Lower lobe of right lung (tissue), 2 donors: ENCODE measurements at regions not wholly inside any gene's neighbourhood (a gene's known extent, or its start where the extent isn't known, plus 50 kb on each side); places are given as distances from the start of the nearest gene placed in this dataset.
A peak's percentile ranks its signal among the peaks of the same experiment; 100 is the strongest.

Experiments used
- ATAC-seq, 2 donors: fragments of 200-7000 bp; cut with Tn5 transposase; one replicate each; pipeline ENCODE4 v1.9.1; 2020 to 2022; ENCODE audit warnings: mild to moderate bottlenecking in 2 of 2, moderate library complexity in 2 of 2
- DNase-seq: peaks from one replicate; pipeline ENCODE4 v3.0.0-alpha.2; 2020
- H3K27ac ChIP-seq: fragments of 200-600 bp; one replicate; pipeline ENCODE4 v1.8.0; 2022
- H3K27me3 ChIP-seq: fragments of 200-600 bp; one replicate; pipeline ENCODE4 v1.8.0; 2022; ENCODE audit warnings: low read depth
- H3K36me3 ChIP-seq: fragments of 200-600 bp; one replicate; pipeline ENCODE4 v1.8.0; 2022; ENCODE audit warnings: mild to moderate bottlenecking
- H3K4me1 ChIP-seq: fragments of 200-600 bp; one replicate; pipeline ENCODE4 v1.8.0; 2022
- H3K4me3 ChIP-seq: fragments of 200-600 bp; one replicate; pipeline ENCODE4 v1.8.0; 2022; ENCODE audit warnings: mild to moderate bottlenecking
- H3K9me3 ChIP-seq: fragments of 200-600 bp; one replicate; pipeline ENCODE4 v1.8.0; 2022
- intact Hi-C: fragments of 100-400 bp; cut with DNase I; formaldehyde crosslinking; loops from one replicate; pipeline ENCODE4 v1.11.0; 2022
- TF ChIP-seq, protein P1 (sequence below): fragments of 200-600 bp; IDR thresholded peaks from one replicate; pipeline ENCODE4 v1.8.0; 2022; ENCODE audit warnings: antibody characterized with exemption, mild to moderate bottlenecking
- donor health status: DM: no; HTN: yes; CAD: no; lungs with severe emphysema.

DNA sequence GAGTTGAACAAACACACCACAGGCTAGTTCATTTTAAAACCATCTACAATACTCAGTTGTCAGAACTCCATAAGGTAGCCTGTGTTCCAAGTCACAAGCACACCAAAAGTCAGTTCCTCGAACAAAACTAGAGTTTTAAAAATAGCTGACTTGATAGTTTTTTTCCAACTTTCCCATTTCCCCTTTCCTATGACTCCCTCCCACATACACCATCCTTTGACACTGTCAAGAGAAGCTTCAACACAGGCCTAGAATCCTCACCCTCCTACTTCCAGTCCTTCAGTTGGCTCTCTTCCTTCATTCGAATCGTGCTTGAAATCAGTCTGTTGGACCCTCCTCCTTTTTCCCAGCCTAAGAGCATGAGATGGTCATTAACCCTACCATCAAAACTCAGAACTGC, 105.7 kb upstream of the AKIP1 start:
- Histone ChIP-seq H3K27ac (peak overlapping the region; percentile 31), H3K36me3 (no peaks in the 10 kb centered on the region), H3K27me3 (no peaks in the 10 kb centered on the region), H3K4me3 (no peak overlapping the region), H3K9me3 (no peaks in the 10 kb centered on the region), H3K4me1 (peaks cover 88% of the 10 kb centered on the region)
- intact Hi-C loops = no loop called here
- TF ChIP-seq, protein P1, sequence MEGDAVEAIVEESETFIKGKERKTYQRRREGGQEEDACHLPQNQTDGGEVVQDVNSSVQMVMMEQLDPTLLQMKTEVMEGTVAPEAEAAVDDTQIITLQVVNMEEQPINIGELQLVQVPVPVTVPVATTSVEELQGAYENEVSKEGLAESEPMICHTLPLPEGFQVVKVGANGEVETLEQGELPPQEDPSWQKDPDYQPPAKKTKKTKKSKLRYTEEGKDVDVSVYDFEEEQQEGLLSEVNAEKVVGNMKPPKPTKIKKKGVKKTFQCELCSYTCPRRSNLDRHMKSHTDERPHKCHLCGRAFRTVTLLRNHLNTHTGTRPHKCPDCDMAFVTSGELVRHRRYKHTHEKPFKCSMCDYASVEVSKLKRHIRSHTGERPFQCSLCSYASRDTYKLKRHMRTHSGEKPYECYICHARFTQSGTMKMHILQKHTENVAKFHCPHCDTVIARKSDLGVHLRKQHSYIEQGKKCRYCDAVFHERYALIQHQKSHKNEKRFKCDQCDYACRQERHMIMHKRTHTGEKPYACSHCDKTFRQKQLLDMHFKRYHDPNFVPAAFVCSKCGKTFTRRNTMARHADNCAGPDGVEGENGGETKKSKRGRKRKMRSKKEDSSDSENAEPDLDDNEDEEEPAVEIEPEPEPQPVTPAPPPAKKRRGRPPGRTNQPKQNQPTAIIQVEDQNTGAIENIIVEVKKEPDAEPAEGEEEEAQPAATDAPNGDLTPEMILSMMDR = no peak
- DNase-seq = no peak
- ATAC-seq = no peak

DNA sequence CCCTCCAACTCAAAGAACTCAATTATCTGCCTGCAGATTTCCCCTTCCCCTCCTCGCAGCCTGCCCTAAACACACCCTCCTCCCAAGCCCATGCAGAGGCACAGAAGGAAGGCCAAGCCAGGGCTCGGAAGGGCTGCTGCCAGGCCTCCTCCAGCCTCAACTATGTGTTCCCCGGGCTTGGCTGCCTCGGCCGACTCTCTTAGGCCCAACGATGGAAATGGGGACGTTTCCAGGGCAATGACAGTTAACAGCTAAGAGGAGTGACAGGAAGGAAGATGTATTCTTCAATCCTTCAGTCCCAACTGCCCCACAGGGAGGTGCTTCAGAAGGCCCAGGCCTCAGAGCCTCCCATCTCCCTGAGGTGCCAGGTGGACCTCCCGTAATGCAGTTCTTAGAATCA, 104.0 kb upstream of the AKIP1 start:
- H3K27me3 ChIP-seq = no peaks in the 10 kb centered on the region
- peaks cover 87% of the 10 kb centered on the region for H3K4me1 ChIP-seq
- peak overlapping the region; percentile 89 for H3K27ac ChIP-seq
- DNase-seq (no peak), ATAC-seq (no peak)
- intact Hi-C loops = no loop called here
- no peak overlapping the region for H3K4me3 ChIP-seq
- TF ChIP-seq, protein P1 = no peak
- no peaks in the 10 kb centered on the region for H3K9me3 ChIP-seq
- H3K36me3 ChIP-seq = no peaks in the 10 kb centered on the region

DNA sequence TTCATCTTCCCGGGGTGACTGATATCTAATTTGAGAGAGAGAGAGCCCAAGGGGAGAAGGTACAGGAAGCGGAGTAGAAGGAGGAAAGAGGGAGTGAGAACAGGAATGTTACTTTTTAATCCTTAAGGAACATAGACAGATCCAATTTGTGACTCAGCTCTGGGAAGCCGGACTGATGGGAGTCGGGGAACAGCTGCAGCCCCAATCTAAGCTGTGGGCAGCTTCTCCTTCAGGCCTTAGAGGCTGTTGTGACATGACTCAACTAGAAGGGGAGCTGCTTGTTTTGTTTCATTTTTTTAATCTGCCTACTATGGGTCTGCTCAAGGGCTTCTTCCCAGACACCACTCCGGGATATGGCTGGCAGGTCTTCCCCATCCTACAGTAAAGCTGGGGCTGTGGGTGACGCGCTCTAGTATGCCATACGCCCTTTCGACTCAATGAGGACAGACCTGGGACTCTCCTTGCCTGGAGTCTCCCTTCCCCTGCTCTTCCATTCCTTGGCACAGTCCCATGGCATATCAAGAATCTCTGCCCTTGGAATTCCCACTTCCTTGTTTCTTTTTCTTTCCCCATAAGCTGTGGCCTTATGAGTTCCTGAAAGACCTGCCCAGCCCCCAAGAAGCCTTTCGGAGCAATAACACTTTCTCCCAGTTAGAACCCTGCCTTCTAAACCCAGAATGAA, 103.3 kb upstream of the AKIP1 start:
- ATAC-seq (peak; percentile 2 to 9), DNase-seq (no peak)
- intact Hi-C loops = no loop called here
- Histone ChIP-seq H3K27me3 (no peaks in the 10 kb centered on the region), H3K4me3 (peak overlapping the region; percentile 61), H3K36me3 (no peaks in the 10 kb centered on the region), H3K4me1 (peaks cover 87% of the 10 kb centered on the region), H3K9me3 (no peaks in the 10 kb centered on the region), H3K27ac (peak overlapping the region; percentile 89)
- TF ChIP-seq, protein P1 = no peak

DNA sequence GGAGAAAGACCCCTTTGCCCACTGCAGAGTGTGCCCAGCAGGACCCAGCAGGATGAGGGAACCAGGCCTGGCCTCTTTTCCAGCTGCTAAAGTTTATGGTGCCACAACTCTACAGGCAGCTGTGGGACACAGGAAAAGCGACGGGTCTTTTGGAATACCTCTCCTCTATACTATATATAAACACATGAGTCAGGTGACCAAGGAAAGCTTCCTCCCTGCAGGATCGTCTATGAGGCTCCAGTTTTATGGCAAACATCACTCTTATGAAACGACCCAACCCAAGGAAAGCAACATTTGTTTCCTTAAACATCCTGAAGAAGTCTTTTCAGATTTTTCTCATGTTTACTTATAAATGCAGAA, 102.8 kb upstream of the AKIP1 start:
- DNase-seq (no peak), ATAC-seq (no peak)
- Histone ChIP-seq H3K36me3 (no peaks in the 10 kb centered on the region), H3K9me3 (no peaks in the 10 kb centered on the region), H3K27me3 (no peaks in the 10 kb centered on the region), H3K4me3 (peak overlapping the region; percentile 61), H3K27ac (peak overlapping the region; percentile 89), H3K4me1 (peaks cover 87% of the 10 kb centered on the region)
- TF ChIP-seq, protein P1 = no peak
- intact Hi-C loops = no loop called here

DNA sequence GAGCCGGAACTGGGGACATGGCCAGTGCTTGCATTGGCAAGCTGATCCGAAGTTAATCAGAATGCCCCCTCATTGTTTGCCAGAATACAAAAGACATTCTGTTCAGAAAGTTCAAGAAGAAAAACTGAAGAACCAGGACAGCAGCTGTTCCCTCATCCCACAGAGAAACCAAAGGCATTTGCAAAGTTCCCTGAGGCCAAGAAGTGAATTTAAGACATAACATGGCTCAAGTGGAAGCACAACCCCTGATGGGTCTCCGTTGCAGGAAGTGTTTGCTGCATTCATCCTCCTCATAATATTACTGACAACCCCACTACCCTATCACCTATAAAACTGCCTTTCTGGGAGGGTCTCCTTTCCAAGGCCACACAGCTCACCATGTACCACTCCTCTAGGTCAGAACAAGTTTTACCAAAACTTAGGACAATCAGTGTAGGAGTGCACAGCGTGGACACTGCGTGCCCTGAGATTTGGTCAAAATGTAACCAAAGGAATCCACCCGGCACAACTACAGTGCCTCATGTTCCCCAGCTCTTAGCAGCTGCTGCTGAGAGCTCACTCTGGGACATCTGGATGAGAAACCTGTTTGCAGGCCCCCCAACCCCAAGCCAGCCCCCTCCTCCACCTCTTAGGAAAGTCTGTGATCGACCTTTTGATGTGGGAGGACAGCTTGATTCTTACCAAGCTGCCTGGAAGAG, 101.6 kb upstream of the AKIP1 start:
- peak overlapping the region; percentile 61 for H3K4me3 ChIP-seq
- H3K4me1 ChIP-seq = peaks cover 86% of the 10 kb centered on the region
- H3K9me3 ChIP-seq = no peaks in the 10 kb centered on the region
- no peak for ATAC-seq
- H3K36me3 ChIP-seq = no peaks in the 10 kb centered on the region
- no peaks in the 10 kb centered on the region for H3K27me3 ChIP-seq
- intact Hi-C loops = no loop called here
- DNase-seq = no peak
- peak overlapping the region; percentile 89 for H3K27ac ChIP-seq
- TF ChIP-seq, protein P1 = no peak
